H1 (cell line): ENCODE measurements at regions not wholly inside any gene's neighbourhood (a gene's known extent, or its start where the extent isn't known, plus 50 kb on each side); places are given as distances from the start of the nearest gene placed in this dataset.

Experiments used
- MAX ChIP-seq: IDR thresholded peaks from 2 replicates; pipeline ENCODE4 v1.6.1; 2012; ENCODE audit warnings: inconsistent platforms

- no peak for TF ChIP-seq MAX
These were observed 67.1 kb upstream of the CTDP1 start (continued) for GRCh38 chr18:79612291-79613108.
